H9 (cell line): ENCODE measurements at regions not wholly inside any gene's neighbourhood (a gene's known extent, or its start where the extent isn't known, plus 50 kb on each side); places are given as distances from the start of the nearest gene placed in this dataset.

Experiments used
- DNase-seq: peaks from one replicate; pipeline ENCODE4 v3.0.0-alpha.2; 2017
- H2AFZ ChIP-seq: one replicate; pipeline ENCODE4 v1.6.1; 2013; ENCODE audit warnings: mild to moderate bottlenecking, low read length, control low read depth, moderate library complexity
- H2AK5ac ChIP-seq: 2 replicates; pipeline ENCODE4 v1.6.1; 2013; ENCODE audit warnings: low read length, control low read depth, mixed read lengths; ENCODE audit not compliant: insufficient read length
- H2BK120ac ChIP-seq: one replicate; pipeline ENCODE4 v1.6.1; 2013; ENCODE audit warnings: low read depth, mild to moderate bottlenecking, low read length, control low read depth, inconsistent platforms; ENCODE audit not compliant: poor library complexity, severe bottlenecking
- H2BK12ac ChIP-seq: 2 replicates; pipeline ENCODE4 v1.6.1; 2013; ENCODE audit warnings: low read length, control low read depth, mixed read lengths, low read depth; ENCODE audit not compliant: insufficient read length
- H2BK15ac ChIP-seq: 2 replicates; pipeline ENCODE4 v1.6.1; 2013; ENCODE audit warnings: low read depth, low read length, control low read depth
- H2BK20ac ChIP-seq: one replicate; pipeline ENCODE4 v1.6.1; 2013; ENCODE audit warnings: low read depth, mild to moderate bottlenecking, low read length, control low read depth, inconsistent platforms; ENCODE audit not compliant: poor library complexity, severe bottlenecking
- H2BK5ac ChIP-seq: 2 replicates; pipeline ENCODE4 v1.6.1; 2013; ENCODE audit warnings: low read length, control low read depth, mixed read lengths; ENCODE audit not compliant: insufficient read length
- H3K14ac ChIP-seq: 2 replicates; pipeline ENCODE4 v1.6.1; 2013; ENCODE audit warnings: low read length, control low read depth; ENCODE audit not compliant: insufficient read depth
- H3K18ac ChIP-seq: 2 replicates; pipeline ENCODE4 v1.6.1; 2013; ENCODE audit warnings: low read depth, mild to moderate bottlenecking, mixed read lengths, low read length, control low read depth; ENCODE audit not compliant: insufficient read length
- H3K23ac ChIP-seq: 2 replicates; pipeline ENCODE4 v1.6.1; 2013; ENCODE audit warnings: low read length, control low read depth, mixed read lengths, low read depth; ENCODE audit not compliant: insufficient read length
- H3K23me2 ChIP-seq: 2 replicates; pipeline ENCODE4 v1.6.1; 2013; ENCODE audit warnings: low read depth, mild to moderate bottlenecking, mixed read lengths, low read length, control low read depth; ENCODE audit not compliant: insufficient read length, poor library complexity, severe bottlenecking
- H3K27ac ChIP-seq: 2 replicates; pipeline ENCODE4 v1.5.1; 2013; ENCODE audit warnings: low read length, control low read depth, mixed read lengths, low read depth; ENCODE audit not compliant: insufficient read length
- H3K27me3 ChIP-seq: 2 replicates; pipeline ENCODE4 v1.6.1; 2013; ENCODE audit warnings: low read length, control low read depth, inconsistent platforms; ENCODE audit not compliant: insufficient read depth
- H3K4ac ChIP-seq: 2 replicates; pipeline ENCODE4 v1.6.1; 2013; ENCODE audit warnings: low read depth, mild to moderate bottlenecking, control low read depth, inconsistent platforms, low read length, moderate library complexity
- H3K4me1 ChIP-seq: 2 replicates; pipeline ENCODE4 v1.6.1; 2013; ENCODE audit warnings: low read length, control low read depth, inconsistent platforms; ENCODE audit not compliant: insufficient read depth
- H3K4me2 ChIP-seq: 2 replicates; pipeline ENCODE4 v1.6.1; 2013; ENCODE audit warnings: low read length, control low read depth, mixed read lengths; ENCODE audit not compliant: insufficient read length, insufficient read depth
- H3K56ac ChIP-seq: 2 replicates; pipeline ENCODE4 v1.6.1; 2013; ENCODE audit warnings: low read depth, mild to moderate bottlenecking, mixed read lengths, low read length, control low read depth; ENCODE audit not compliant: insufficient read length
- H3K79me1 ChIP-seq: 2 replicates; pipeline ENCODE4 v1.6.1; 2013; ENCODE audit warnings: low read depth, mild to moderate bottlenecking, moderate library complexity, low read length, control low read depth, inconsistent platforms; ENCODE audit not compliant: insufficient read depth, poor library complexity, severe bottlenecking
- H3K79me2 ChIP-seq: 2 replicates; pipeline ENCODE4 v1.6.1; 2013; ENCODE audit warnings: low read length, control low read depth, inconsistent platforms; ENCODE audit not compliant: insufficient read depth
- H3K9ac ChIP-seq: 2 replicates; pipeline ENCODE4 v1.6.1; 2013; ENCODE audit warnings: low read length, control low read depth, mixed read lengths; ENCODE audit not compliant: insufficient read length; ENCODE audit errors: extremely low read depth
- H3K9me3 ChIP-seq: one replicate; pipeline ENCODE4 v1.6.1; 2013; ENCODE audit warnings: low read depth, low read length, inconsistent platforms; ENCODE audit not compliant: control insufficient read depth
- H3T11ph ChIP-seq: one replicate; pipeline ENCODE4 v1.6.1; 2013; ENCODE audit warnings: mild to moderate bottlenecking, low read length, control low read depth, inconsistent platforms
- H4K20me1 ChIP-seq: one replicate; pipeline ENCODE4 v1.6.1; 2013; ENCODE audit not compliant: control insufficient read depth, insufficient read length, insufficient read depth
- H4K5ac ChIP-seq: 2 replicates; pipeline ENCODE4 v1.6.1; 2013; ENCODE audit warnings: low read depth, mild to moderate bottlenecking, mixed read lengths, low read length, control low read depth; ENCODE audit not compliant: insufficient read length
- H4K8ac ChIP-seq: replicated peaks from 2 replicates; pipeline ENCODE4 v1.6.1; 2013; ENCODE audit warnings: low read length, control low read depth, mixed read lengths, low read depth; ENCODE audit not compliant: insufficient read length
- H4K91ac ChIP-seq: 2 replicates; pipeline ENCODE4 v1.6.1; 2013; ENCODE audit warnings: low read depth, mild to moderate bottlenecking, moderate library complexity, mixed read lengths, low read length, control low read depth; ENCODE audit not compliant: insufficient read length
- H3K27ac Mint-ChIP-seq, 3 experiments: 2 replicates in 2 of 3; 3 replicates in 1 of 3; pipeline ENCODE4 v1.8.0; 2020 to 2021; ENCODE audit warnings: mixed read lengths in 3 of 3, mild to moderate bottlenecking in 1 of 3, moderate library complexity in 1 of 3
- H3K27me3 Mint-ChIP-seq: 2 replicates; pipeline ENCODE4 v1.8.0; 2021; ENCODE audit warnings: low read depth, mild to moderate bottlenecking, moderate library complexity, mixed read lengths
- H3K36me3 Mint-ChIP-seq, 3 experiments: 2 replicates in 2 of 3; 3 replicates in 1 of 3; pipeline ENCODE4 v1.8.0; 2020 to 2021; ENCODE audit warnings: low read depth in 3 of 3, mixed read lengths in 3 of 3; ENCODE audit not compliant: insufficient read depth in 1 of 3
- H3K4me1 Mint-ChIP-seq, 2 experiments: 2 replicates each; pipeline ENCODE4 v1.8.0; 2020; ENCODE audit warnings: mixed read lengths in 2 of 2
- H3K4me3 Mint-ChIP-seq, 2 experiments: 2 replicates in 1 of 2; 3 replicates in 1 of 2; pipeline ENCODE4 v1.8.0; 2020 to 2021; ENCODE audit warnings: mild to moderate bottlenecking in 2 of 2, mixed read lengths in 2 of 2, moderate library complexity in 1 of 2
- H3K9me3 Mint-ChIP-seq, 2 experiments: 2 replicates in 1 of 2; 3 replicates in 1 of 2; pipeline ENCODE4 v1.8.0; 2020; ENCODE audit warnings: mild to moderate bottlenecking in 2 of 2, mixed read lengths in 2 of 2, moderate library complexity in 1 of 2
- WGBS: extraction: QIAGEN DNeasy Blood & Tissue Kit; methylation state at CpG from one replicate; pipeline ENCODE4 v1.1.7; 2013; ENCODE audit warnings: missing lambda C conversion rate, low lambda C conversion rate, mixed read lengths; ENCODE audit not compliant: insufficient read length; ENCODE audit errors: extremely low coverage; 5-methylcytosine and 5-hydroxymethylcytosine counted together
- TF ChIP-seq, protein P1 (sequence below): fragments of 200-600 bp; sonication (generic); conservative IDR thresholded peaks from 3 replicates; pipeline ENCODE4 v1.8.0; 2021; ENCODE audit warnings: antibody characterized with exemption, mild to moderate bottlenecking

DNA sequence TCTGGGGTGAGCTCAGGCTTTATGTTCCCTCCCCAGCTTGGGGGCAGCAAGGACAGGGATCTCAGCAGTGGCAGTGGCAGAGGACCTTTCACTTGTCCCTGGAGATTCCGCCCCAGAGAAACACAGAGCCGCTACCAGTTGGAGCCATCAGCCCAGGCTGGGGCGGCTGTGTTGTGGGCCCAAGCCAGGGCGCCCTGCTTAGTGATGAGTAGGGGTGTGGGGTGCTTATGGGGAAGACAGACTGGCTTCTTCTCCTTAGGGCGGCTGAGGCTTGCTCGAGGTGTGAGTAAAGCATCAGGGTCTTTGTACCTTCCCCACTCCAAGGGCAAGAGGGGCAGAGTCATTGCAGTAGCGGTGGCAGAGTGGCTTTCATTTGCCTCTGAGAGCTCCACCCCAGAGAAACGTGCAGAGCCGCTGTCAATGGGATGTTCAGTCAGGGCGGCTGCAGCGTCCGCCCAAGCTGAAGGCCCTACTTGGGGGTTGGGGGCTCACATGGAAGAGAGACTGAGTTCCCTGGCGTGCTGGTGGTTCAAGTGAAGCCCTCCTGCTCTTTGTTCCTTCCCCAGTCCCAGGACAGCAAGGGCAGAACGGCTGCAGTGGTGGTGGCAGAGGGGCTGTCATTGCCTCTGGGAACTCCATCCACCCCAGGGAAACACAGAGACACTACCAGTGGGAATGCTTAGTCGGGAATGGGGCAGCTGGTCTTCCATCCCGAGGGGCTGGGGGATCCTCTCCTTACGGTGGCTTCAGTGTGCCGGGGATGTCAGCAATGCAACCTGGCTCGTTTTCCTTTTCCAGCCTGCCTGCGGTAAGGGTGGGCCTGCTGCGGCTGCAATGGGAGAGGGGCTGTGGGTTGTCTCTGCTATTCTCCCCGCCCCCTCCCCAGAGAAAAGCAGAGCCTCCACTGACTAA, 2142.5 kb upstream of the TENM3 start:
- no peak overlapping the region for H2BK20ac ChIP-seq
- TF ChIP-seq, protein P1, sequence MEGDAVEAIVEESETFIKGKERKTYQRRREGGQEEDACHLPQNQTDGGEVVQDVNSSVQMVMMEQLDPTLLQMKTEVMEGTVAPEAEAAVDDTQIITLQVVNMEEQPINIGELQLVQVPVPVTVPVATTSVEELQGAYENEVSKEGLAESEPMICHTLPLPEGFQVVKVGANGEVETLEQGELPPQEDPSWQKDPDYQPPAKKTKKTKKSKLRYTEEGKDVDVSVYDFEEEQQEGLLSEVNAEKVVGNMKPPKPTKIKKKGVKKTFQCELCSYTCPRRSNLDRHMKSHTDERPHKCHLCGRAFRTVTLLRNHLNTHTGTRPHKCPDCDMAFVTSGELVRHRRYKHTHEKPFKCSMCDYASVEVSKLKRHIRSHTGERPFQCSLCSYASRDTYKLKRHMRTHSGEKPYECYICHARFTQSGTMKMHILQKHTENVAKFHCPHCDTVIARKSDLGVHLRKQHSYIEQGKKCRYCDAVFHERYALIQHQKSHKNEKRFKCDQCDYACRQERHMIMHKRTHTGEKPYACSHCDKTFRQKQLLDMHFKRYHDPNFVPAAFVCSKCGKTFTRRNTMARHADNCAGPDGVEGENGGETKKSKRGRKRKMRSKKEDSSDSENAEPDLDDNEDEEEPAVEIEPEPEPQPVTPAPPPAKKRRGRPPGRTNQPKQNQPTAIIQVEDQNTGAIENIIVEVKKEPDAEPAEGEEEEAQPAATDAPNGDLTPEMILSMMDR: no peak
- H4K8ac ChIP-seq: no peak overlapping the region
- H2AK5ac ChIP-seq: no peak overlapping the region
- no peak overlapping the region for H3K27ac ChIP-seq
- Mint-ChIP-seq H3K36me3 (no peaks in the 10 kb centered on the region), H3K27ac (0 out of 7 replicates have a peak overlapping the region, but pooled peaks of 1 of the 3 experiments have one; percentile 59), H3K4me1 (peaks cover 5 to 10% of the 10 kb centered on the region in 2 experiments; a peak in 3 of 4 replicates), H3K4me3 (no peak overlapping the region), H3K9me3 (no peaks in the 10 kb centered on the region), H3K27me3 (peaks cover 2% of the 10 kb centered on the region; the same call in 1 of the 2 replicates)
- H2BK120ac ChIP-seq: no peak overlapping the region
- H3K14ac ChIP-seq: no peak overlapping the region
- no peak overlapping the region for H2AFZ ChIP-seq
- H3T11ph ChIP-seq: no peak overlapping the region
- H2BK15ac ChIP-seq: no peak overlapping the region
- no peak overlapping the region for H2BK5ac ChIP-seq
- no peak overlapping the region for H3K4me2 ChIP-seq
- WGBS: no CpG with 5 or more reads among the region's 22 CpGs
- H3K9me3 ChIP-seq: no peaks in the 10 kb centered on the region
- H3K23me2 ChIP-seq: no peaks in the 10 kb centered on the region
- no peaks in the 10 kb centered on the region for H3K27me3 ChIP-seq
- H3K79me1 ChIP-seq: no peaks in the 10 kb centered on the region
- no peak overlapping the region for H3K9ac ChIP-seq
- no peak overlapping the region for H3K4ac ChIP-seq
- H4K20me1 ChIP-seq: no peaks in the 10 kb centered on the region
- no peaks in the 10 kb centered on the region for H3K79me2 ChIP-seq
- H2BK12ac ChIP-seq: no peak overlapping the region
- H3K56ac ChIP-seq: no peak overlapping the region
- no peak overlapping the region for H3K18ac ChIP-seq
- peaks cover 3% of the 10 kb centered on the region; the same call in 1 of the 2 replicates for H3K4me1 ChIP-seq
- H4K5ac ChIP-seq: no peak overlapping the region
- no peak overlapping the region for H3K23ac ChIP-seq
- H4K91ac ChIP-seq: no peak overlapping the region
- peak; percentile 27 for DNase-seq
